NCI-H345 (cell line): ENCODE measurements at regions not wholly inside any gene's neighbourhood (a gene's known extent, or its start where the extent isn't known, plus 50 kb on each side); places are given as distances from the start of the nearest gene placed in this dataset.

ENCODE experiments used
- DNase-seq: peaks from one replicate; lab custom pipeline; 2025; lab: John Stamatoyannopoulos, UW

- no peak for DNase-seq
These were observed 1156.4 kb upstream of the AGA start for GRCh38 chr4:178598672-178599071.

- DNase-seq = no peak
These were observed 1157.3 kb upstream of the AGA start for GRCh38 chr4:178599521-178599920.

DNA sequence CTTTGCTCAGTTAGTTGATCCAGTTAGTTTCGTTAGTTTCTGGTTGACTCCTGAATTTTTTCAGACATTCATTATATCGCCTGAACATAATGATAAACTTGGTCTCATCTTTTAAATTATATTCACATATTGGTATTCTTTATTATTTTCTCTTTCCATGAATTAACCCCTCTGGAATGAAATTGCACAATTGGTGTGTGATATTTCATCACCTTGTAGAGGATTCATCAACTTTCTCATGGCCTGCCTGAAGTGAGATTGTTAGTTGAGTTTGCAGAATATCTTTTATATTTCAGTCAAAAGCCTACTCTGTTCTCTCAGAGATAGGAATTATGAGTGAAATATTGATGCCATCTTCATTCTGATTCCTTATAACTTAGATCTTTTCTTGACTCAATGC, 1160.6 kb upstream of the AGA start:
- no peak for DNase-seq

GRCh38 chr4:178611062-178611461, 1168.8 kb upstream of the AGA start:
- DNase-seq = no peak

- DNase-seq = no peak
These were observed 1170.5 kb upstream of the AGA start for GRCh38 chr4:178612733-178613132.

GRCh38 chr4:178632415-178632814, 1190.2 kb upstream of the AGA start:
- no peak for DNase-seq

- DNase-seq = no peak
These were observed 1191.0 kb upstream of the AGA start for GRCh38 chr4:178633263-178633662.

GRCh38 chr4:178664621-178665020, 1222.4 kb upstream of the AGA start:
- no peak for DNase-seq

- DNase-seq = no peak
These were observed 1223.7 kb upstream of the AGA start for GRCh38 chr4:178665916-178666315.

GRCh38 chr4:178671766-178672165, 1229.5 kb upstream of the AGA start:
- no peak for DNase-seq

DNA sequence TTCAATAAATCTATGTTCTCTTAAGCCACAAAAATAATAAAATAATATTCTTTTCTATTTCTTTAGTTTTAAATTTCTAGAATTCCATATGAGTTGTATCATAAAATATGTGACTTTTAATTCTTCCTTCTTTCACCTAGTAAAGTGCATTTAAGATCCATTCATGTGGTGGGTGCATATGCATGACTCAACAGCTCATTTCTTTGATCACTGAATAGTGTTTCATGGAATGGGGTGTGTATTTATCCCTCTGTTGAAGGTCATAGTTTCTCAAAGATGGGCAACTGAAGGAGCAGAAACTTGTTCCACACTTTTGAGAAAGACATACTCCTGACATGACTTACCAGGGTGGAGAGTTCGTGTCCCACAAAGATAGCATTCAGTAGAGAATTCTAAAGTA, 1230.3 kb upstream of the AGA start:
- no peak for DNase-seq

DNA sequence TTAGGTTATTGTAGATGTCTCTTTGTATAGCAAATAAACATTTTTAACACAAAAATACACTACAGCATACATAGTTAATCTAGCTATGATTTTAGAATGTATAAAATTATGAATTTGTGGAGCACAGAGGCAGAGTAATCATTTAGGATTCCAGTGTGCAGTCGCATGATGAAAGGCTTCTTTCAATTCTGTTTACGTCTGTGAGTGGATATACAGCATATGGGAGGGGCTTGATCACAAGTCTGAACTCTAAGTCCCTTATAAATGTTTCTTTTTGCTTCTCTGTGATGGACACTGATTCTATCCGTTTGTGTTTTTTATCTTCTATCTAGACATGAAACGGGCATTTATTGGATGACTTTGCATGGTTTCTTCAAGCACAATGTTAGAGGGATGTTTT, 1239.6 kb upstream of the AGA start:
- no peak for DNase-seq

DNA sequence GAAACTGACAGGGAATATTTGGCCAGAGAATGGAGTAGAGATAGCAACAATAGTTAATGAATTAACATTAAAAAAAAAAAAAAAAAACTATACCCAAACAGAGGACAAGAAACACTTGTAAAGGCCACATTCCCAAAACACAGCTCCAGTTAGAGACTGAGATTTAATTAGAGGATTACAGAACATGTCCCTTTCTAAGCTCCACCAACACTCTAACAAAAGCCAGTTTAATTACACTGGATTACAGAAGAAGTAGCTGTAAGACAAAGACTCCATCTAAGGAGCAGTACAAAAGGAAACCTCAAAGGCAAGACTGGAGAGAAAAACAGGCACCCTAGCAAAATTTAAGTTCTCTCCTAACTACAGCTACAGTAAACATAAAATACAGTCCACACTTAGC, 1247.7 kb upstream of the AGA start:
- DNase-seq = no peak

DNA sequence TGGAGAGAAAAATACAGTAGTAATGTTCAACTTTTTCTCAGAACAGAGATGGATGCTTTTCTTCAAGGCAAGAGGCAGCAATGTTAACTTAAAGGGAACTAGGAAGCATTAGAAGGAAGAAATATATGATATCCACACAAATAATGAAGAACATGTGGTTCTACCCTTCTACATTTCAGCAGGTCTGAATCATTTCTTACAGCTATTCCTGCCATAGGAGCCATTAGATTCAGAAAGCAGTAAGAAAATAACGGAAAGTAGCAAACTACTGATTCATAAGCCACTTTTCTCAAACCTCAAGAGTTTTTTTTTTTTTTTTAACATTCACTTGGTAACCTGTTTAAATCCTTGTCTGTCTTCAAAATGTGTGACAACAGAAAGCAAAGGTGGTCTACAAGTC, 1251.6 kb upstream of the AGA start:
- no peak for DNase-seq

GRCh38 chr4:178696515-178696914, 1254.3 kb upstream of the AGA start:
- no peak for DNase-seq

GRCh38 chr4:178712486-178712885, 1270.2 kb upstream of the AGA start:
- no peak for DNase-seq

GRCh38 chr4:178738026-178738425, 1295.8 kb upstream of the AGA start:
- no peak for DNase-seq

GRCh38 chr4:178745203-178745602, 1303.0 kb upstream of the AGA start:
- no peak for DNase-seq

- no peak for DNase-seq
These were observed 1310.8 kb upstream of the AGA start for GRCh38 chr4:178752954-178753525.

DNA sequence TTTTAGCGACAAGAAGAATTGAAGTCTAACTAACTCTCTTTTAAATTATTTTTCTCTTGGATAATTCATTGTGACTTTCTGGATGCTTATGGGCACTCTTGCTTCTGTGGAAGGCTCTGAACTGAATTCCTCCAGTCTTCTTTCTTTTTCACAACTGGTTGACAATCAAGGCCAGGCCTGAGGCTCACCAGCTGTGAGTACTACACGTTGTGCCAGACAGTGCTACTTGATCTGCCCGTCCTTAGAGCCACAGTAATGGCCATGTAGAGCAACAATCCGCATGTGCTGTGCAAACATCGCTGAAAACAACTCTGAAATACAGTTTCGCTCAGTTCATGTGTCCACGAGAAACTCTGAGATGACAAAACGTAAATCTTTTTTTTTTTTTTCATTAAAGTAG, 1336.3 kb upstream of the AGA start:
- DNase-seq = no peak

- DNase-seq = no peak
These were observed 1339.5 kb upstream of the AGA start for GRCh38 chr4:178781779-178782178.

- no peak for DNase-seq
These were observed 1342.3 kb upstream of the AGA start for GRCh38 chr4:178784491-178784890.

DNA sequence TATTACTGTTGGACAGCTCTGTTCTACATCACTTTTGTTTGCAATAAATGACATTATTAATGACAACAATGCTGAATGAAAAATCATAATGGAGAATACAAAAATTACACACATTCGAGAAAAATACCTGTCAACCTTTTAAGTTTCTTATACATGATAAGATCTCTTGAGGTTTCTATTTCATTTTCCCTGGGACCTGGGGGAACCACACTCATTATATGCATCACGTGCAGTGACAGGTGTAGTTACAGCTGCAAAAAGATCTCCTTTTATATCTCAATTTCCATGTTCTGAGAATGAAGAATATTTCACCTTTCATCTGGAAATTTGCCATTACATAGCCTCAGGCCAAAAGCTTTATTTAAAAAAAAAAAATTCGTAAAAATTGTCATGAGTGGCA, 1347.0 kb upstream of the AGA start:
- DNase-seq = no peak

DNA sequence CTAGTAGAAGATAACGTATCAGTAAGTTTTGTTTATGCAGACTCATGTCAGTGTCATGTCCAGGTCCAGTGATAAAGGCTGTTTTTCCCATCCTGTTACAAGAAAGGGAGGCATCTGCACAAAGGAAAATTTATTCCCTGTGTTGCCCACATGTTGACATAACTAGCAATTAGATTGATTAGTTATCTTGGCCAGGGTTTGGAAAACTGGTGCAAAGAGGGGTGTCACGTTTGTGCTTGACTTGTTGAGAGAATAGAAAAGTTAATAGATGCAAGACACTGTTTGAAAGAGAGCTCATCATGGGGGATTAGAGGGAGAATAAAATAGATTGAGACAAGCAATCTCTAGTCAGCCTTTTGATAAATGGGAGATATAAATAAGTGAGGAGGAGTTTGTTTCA, 1357.0 kb upstream of the AGA start:
- no peak for DNase-seq

DNA sequence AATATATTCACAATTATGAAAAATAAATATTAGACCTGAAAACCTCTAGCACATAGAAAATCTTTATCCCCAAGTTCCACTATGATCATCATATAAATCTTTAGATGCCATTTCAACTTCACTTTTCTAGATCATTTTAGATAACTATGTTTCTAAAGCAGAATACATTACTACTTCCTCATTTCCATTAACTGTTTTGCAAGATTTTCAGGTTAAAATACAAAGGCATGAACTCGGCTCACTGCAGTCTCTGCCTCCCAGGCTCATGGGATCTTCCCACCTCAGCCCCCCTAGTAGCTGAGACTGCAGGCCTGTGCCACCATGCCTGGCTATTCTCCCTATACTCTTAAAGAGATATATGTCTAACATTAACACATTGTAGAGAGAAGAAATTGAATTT, 1365.9 kb upstream of the AGA start:
- DNase-seq = no peak
